ENCODE measurements at regions not wholly inside any gene's neighbourhood (a gene's known extent, or its start where the extent isn't known, plus 50 kb on each side); places are given as distances from the start of the nearest gene placed in this dataset. TPM values are rescaled to one million over a fixed set of nuclear protein-coding genes. Genes with fewer than 3 reads are reported as not detected.

- no peak for DNase-seq (ENCODE audit: low read depth, low spot score)
- Histone ChIP-seq H3K27ac (ENCODE audit: low read depth, low read length) (no peak overlapping the region), H3K27me3 (ENCODE audit: control insufficient read depth, insufficient read depth, low read length) (no peaks in the 10 kb centered on the region), H3K9me3 (ENCODE audit: control insufficient read depth, insufficient read depth, low read length) (no peaks in the 10 kb centered on the region), H3K4me3 (ENCODE audit: low read depth, low read length) (no peak overlapping the region)
- CTCF ChIA-PET = no interaction called here
- POLR2A ChIA-PET = no interaction called here
- no peak for TF ChIP-seq CTCF (IDR thresholded peaks at IDR 0.05; ENCODE audit: low read depth, low read length)
Observed at GRCh38 chr15:70147778-70148177, 50.1 kb upstream of the TLE3 start.

Small RNA genes in the stretch of these regions (small RNA-seq; reads per million reads assigned to genes)
- gene RNU6-745P (ENCODE audit: insufficient read length, low read depth) = not detected

All from AG04450 (cell line).